Liver (tissue), 3 donors: ENCODE measurements at regions not wholly inside any gene's neighbourhood (a gene's known extent, or its start where the extent isn't known, plus 50 kb on each side); places are given as distances from the start of the nearest gene placed in this dataset.
"Not testable (repeated sequence)": the region's sequence is repeated elsewhere in the genome, so short reads cannot be mapped to it uniquely, and the experiment has no call there.

Experiments used
- CTCF ChIP-seq: fragments of 150-350 bp; IDR thresholded peaks from 2 replicates; pipeline ENCODE4 v1.5.1; 2017; ENCODE audit warnings: improper control_type of control experiment, low read depth, low read length; ENCODE audit not compliant: missing input control
- EGR1 ChIP-seq, 2 donors: IDR thresholded peaks; 2 replicates each; pipeline ENCODE4 v1.6.1; 2016 to 2018; ENCODE audit warnings: antibody characterized with exemption in 2 of 2, low read depth in 2 of 2
- FOXA1 ChIP-seq: IDR thresholded peaks from 2 replicates; pipeline ENCODE4 v1.6.1; 2016; ENCODE audit warnings: antibody characterized with exemption
- JUND ChIP-seq, 2 donors: IDR thresholded peaks; 2 replicates each; pipeline ENCODE4 v1.6.1; 2016; ENCODE audit warnings: antibody characterized with exemption in 2 of 2
- MAX ChIP-seq: IDR thresholded peaks from 2 replicates; pipeline ENCODE4 v1.6.1; 2016; ENCODE audit warnings: antibody characterized with exemption
- RXRA ChIP-seq, 2 donors: IDR thresholded peaks; 2 replicates each; pipeline ENCODE4 v1.6.1; 2017 to 2018; ENCODE audit warnings: antibody characterized with exemption in 2 of 2, mild to moderate bottlenecking in 1 of 2
- TAF1 ChIP-seq: conservative IDR thresholded peaks from 2 replicates; pipeline ENCODE4 v1.6.1; 2016; ENCODE audit warnings: antibody characterized with exemption, mild to moderate bottlenecking
- donor health status: healthy.
- donor health status: healthy.

GRCh38 chr5:143625048-143625447 lies 186.9 kb upstream of the HMHB1 start:
- TF ChIP-seq MAX; CTCF; RXRA (IDR thresholded peaks at IDR 0.05); TAF1; EGR1 (IDR thresholded peaks at IDR 0.05; ENCODE audit: low read depth in 2 of 2); FOXA1; JUND (IDR thresholded peaks at IDR 0.05): not testable (repeated sequence)
